ENCODE measurements at regions not wholly inside any gene's neighbourhood (a gene's known extent, or its start where the extent isn't known, plus 50 kb on each side); places are given as distances from the start of the nearest gene placed in this dataset.

DNA sequence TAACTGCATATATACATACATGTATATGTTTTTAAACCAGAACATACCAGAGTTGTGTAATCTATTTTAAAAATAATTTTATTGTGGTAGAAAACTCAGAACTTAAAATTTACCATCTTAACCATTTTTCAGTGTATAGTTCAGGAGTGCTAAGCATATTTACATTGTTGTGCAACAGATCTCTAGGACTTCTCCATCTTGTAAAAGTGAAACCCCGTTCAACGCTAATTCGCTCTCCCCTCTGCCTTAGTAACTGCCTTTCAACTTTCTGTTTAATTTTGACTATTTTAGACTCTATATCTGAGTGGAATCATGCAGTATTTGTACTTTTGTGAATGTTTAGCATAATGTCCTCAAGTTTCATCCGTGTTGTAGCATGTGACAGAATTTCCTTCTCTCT, 51.8 kb upstream of the SSR3 start:
- ChIA-PET POLR2A (no interaction called here), CTCF (no interaction called here), RAD21 (ENCODE audit: low non-redundant PET in 1 of 2, low total read pairs in 2 of 2, uncharacterized antibody in 2 of 2, unreplicated experiment in 2 of 2) (no interaction called here)
- peak overlapping the region; percentile 44 for H2AFZ ChIP-seq (ENCODE audit: low read depth, low read length, poor library complexity, severe bottlenecking)
- no peaks in the 10 kb centered on the region for H3K27me3 ChIP-seq (ENCODE audit: insufficient read depth, low read length)
- H4K20me1 ChIP-seq (ENCODE audit: insufficient read depth), result no peaks in the 10 kb centered on the region
- no peak for ATAC-seq
- no peak for DNase-seq (ENCODE audit: low read depth, low spot score)
- H3K4me2 ChIP-seq (ENCODE audit: low read length), result peak overlapping the region; percentile 80
- H3K27ac ChIP-seq (ENCODE audit: low read depth, low read length), result no peak overlapping the region
- H3K4me1 ChIP-seq (ENCODE audit: control insufficient read depth in 1 of 2, insufficient read depth in 2 of 2, low read length in 2 of 2), result peaks cover 0 to 22% of the 10 kb centered on the region in 2 experiments; a peak in 3 of 4 replicates
- H3K9me3 ChIP-seq (ENCODE audit: control insufficient read depth in 1 of 2, insufficient read depth in 1 of 2, low read depth in 1 of 2, low read length in 2 of 2), result no peaks in the 10 kb centered on the region
- no peaks in the 10 kb centered on the region for H3K79me2 ChIP-seq (ENCODE audit: insufficient read depth, low read length)
- H3K36me3 ChIP-seq (ENCODE audit: control insufficient read depth in 1 of 2, insufficient read depth in 2 of 2, low read length in 2 of 2), result no peaks in the 10 kb centered on the region
- no peak overlapping the region for H3K9ac ChIP-seq (ENCODE audit: low read length)
- no peaks in the 10 kb centered on the region for H3K9me2 ChIP-seq (ENCODE audit: insufficient read depth)
- intact Hi-C loops (cut with micrococcal nuclease), result no loop called here
- BruUV-seq (replicated peaks), result no TSS peak
- 0 out of 4 replicates have a peak overlapping the region, but pooled peaks of 1 of the 2 experiments have one; percentile 2 for H3K4me3 ChIP-seq (replicated peaks in 1 of 2; ENCODE audit: low read depth in 1 of 2, low read length in 2 of 2)
- no peak for TF ChIP-seq ZNF274 (IDR thresholded peaks at IDR 0.05; ENCODE audit: low read depth, low read length)

DNA sequence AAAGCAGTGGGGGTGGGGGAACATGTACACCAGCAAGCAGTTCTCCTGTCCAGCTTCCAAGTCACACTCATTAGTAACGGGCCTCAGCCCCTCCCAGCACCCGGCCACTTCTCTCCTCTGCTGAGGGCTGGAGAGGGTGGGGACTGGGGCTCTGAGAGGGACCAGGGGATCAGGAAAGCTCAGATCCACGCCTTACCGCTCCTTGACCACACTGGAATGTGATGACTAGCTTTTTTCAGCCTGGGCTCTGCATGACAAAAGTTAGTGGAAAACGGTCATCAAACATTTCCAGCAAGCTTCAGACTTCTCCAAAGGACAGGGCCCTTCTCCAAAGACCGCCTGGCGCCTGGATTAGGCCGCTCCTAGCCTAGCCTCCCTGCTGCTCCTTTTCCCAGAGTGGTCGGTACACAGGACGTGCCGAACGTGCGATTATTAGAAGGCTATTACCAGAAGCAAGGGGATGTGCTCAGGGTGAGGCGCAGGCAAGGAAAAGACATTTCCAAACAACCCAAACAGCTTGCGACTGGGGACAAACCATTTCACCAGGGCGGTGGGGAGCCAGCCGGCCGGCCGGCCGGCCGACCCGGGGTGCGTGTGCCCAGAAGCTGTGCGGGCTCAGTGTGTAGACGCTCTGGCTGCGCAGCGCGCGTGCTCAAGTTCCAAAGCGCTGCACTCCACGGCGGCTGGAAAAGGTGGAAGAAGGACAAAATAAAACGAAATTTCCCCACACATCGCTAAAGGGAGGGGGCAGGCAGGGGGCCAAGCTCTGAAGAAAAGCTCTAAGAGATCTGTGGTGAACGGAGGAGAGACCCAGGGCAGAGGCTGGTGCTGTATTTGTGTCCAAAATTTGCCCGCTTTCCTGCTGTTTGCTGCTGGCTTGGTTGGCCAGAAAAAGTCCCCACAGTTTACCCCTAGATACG, 51.0 kb upstream of the SSR3 start:
- ATAC-seq (peak; percentile 81), DNase-seq (ENCODE audit: low read depth, low spot score) (no peak)
- H3K4me2 ChIP-seq (ENCODE audit: low read length), result peak overlapping the region; percentile 80
- no TSS peak for BruUV-seq (replicated peaks)
- ChIA-PET CTCF (no interaction called here), RAD21 (ENCODE audit: low non-redundant PET in 1 of 2, low total read pairs in 2 of 2, uncharacterized antibody in 2 of 2, unreplicated experiment in 2 of 2) (no interaction called here), POLR2A (interaction anchor here (0.7 to 0.8 kb wide), 3 partner anchors 9 to 68 kb away, joined by 3 read pairs; partner anchors contain the start of gene TIPARP)
- H3K4me3 ChIP-seq (replicated peaks in 1 of 2; ENCODE audit: low read depth in 1 of 2, low read length in 2 of 2), result peak overlapping the region; percentile 38 to 53
- H3K9ac ChIP-seq (ENCODE audit: low read length), result peak overlapping the region; percentile 48
- H4K20me1 ChIP-seq (ENCODE audit: insufficient read depth), result no peaks in the 10 kb centered on the region
- no peaks in the 10 kb centered on the region for H3K36me3 ChIP-seq (ENCODE audit: control insufficient read depth in 1 of 2, insufficient read depth in 2 of 2, low read length in 2 of 2)
- H3K4me1 ChIP-seq (ENCODE audit: control insufficient read depth in 1 of 2, insufficient read depth in 2 of 2, low read length in 2 of 2), result peaks cover 0 to 22% of the 10 kb centered on the region in 2 experiments; a peak in 3 of 4 replicates
- peak overlapping the region; percentile 73 for H2AFZ ChIP-seq (ENCODE audit: low read depth, low read length, poor library complexity, severe bottlenecking)
- TF ChIP-seq POLR2AphosphoS5 (IDR thresholded peaks at IDR 0.05; ENCODE audit: low read depth, low read length) (no peak), EGR1 (IDR thresholded peaks at IDR 0.05; ENCODE audit: low read depth) (no peak), CBX3 (IDR thresholded peaks at IDR 0.05; ENCODE audit: low read depth) (no peak), ATF3 (IDR thresholded peaks at IDR 0.05) (no peak), EZH2 (IDR thresholded peaks at IDR 0.05) (no peak), ZFX (IDR thresholded peaks at IDR 0.05) (peak; percentile 30; the same call in 1 of the 2 replicates)
- H3K27me3 ChIP-seq (ENCODE audit: insufficient read depth, low read length), result no peaks in the 10 kb centered on the region
- H3K9me3 ChIP-seq (ENCODE audit: control insufficient read depth in 1 of 2, insufficient read depth in 1 of 2, low read depth in 1 of 2, low read length in 2 of 2), result no peaks in the 10 kb centered on the region
- intact Hi-C loops (cut with micrococcal nuclease), result no loop called here
- peak overlapping the region; percentile 37 for H3K27ac ChIP-seq (ENCODE audit: low read depth, low read length)
- H3K79me2 ChIP-seq (ENCODE audit: insufficient read depth, low read length), result no peaks in the 10 kb centered on the region
- no peaks in the 10 kb centered on the region for H3K9me2 ChIP-seq (ENCODE audit: insufficient read depth)

All from HCT116 (cell line).